ENCODE measurements at regions not wholly inside any gene's neighbourhood (a gene's known extent, or its start where the extent isn't known, plus 50 kb on each side); places are given as distances from the start of the nearest gene placed in this dataset.

DNA sequence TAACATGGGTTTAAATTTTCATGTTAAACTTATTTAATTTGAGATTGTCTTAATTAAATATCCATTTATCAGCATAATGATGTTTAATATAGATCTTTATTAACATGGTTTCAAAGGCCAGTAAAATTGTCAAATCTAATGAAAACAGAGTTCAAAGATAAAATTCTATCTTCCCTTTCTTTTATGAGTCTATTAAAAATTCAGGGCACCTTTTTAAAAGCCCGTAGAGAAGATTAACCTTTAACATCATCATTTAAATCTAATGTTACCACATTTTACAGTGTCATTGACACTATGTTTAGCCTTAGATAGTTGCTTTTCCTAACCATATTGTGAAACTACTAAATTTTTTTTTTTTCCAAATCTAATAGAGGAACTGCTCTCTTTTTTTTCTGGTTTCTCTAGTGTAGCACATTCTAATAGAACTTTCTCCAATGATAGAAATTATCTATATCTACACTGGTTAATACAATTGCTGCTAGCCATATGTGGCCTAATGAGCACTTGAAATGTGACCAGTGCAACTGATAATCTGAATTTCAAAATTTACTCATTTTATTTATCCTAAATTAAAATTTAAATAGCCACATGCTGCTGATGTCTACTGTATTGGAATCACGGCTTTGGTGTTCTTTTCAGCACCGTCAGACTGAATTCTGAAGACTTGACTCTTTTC, 410.9 kb downstream of the UTRN start:
- DNase-seq, result no peak

DNA sequence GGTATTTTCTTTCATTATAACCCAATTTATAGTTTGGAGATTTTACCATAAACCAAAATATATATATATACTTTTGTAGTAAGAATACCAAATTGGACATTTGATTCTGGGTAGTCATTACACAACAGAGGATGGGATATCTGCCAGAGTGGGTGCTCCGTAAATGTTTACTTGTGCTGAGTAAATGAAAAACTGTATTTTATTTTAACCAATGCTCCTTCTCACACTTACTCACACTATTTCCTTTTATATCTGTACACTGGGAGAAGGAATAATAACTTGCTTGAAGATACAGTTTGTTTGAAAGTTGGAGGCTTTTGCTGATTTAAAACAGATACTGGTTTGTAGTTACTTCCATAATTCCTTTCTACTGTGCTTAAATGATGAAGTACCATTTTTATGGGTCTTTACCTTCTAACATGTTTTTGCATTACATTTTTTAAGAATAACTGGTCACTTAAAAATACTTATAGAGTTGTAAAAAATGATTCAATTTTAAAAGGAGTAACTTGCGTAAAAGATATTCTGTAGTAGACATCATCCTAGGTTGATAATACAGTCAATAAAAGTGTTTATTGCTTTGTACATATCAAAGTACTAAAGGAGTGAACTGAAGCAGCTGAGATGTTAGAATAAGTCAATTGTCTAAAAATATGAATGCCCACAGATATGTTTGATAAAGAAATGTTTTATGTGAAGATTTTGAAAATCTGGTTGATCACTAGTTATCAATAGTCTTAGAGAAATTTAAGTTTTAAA, 411.7 kb downstream of the UTRN start:
- DNase-seq, result no peak

- DNase-seq, result no peak
These were observed 412.2 kb downstream of the UTRN start for GRCh38 chr6:144697369-144697760.

DNA sequence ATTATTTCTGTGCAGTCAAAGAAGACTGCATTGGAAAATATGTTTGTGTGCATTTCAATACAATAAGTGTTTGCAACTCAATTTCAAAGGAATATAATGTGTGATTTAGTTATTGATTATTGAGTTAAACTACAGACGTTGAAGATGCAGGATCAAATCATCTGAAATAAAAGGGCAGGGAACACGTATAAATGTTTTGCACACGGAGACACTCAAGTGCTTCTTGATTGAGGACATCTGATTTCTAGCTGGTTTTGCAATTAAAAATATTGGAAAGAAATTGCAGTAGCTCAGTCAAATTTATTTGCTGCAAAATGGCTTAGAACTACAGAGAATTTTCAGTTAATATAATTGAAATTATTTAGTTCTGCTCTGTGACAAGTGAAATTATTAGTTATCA, 412.7 kb downstream of the UTRN start:
- no peak for DNase-seq

DNA sequence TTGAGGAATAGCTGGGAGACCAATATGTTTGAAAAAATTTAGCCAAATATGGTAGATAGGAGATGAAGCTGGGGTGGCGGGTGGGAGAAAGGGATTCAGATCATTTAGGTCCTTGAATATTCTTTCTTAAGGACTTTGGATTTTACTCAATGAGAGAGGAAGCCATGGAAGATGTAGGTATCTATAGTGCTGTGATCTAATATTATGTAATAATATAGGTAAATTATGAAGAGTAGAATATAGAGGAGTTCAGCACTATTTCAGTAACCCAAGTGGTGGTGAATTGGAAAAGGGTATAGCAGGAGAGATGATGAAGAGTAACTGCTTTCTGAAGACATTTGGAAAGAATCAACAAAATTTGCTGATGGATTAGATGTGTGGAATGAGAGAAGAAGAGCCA, 417.6 kb downstream of the UTRN start:
- DNase-seq, result no peak

- no peak for DNase-seq
These were observed 425.1 kb downstream of the UTRN start for GRCh38 chr6:144710207-144710606.

- no peak for DNase-seq
These were observed 426.5 kb downstream of the UTRN start for GRCh38 chr6:144711661-144712060.

DNA sequence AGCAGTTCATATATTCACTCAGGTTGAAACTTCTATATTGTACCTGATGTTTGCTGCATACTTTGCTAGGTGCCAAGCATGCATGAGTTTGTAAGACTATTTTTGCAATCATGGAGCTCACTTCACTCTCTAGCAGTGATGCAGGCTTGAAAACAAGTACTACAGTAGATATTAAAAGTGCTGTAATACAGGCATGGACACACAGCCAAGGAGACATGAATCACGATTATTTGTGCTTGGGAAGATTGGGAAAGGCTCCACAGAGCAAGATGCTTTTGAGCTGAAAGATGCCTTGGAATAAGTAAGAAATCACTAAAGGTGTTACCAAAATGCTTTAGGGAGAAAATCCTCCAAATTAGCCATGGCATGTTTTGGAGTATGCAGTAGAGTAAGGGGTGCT, 427.4 kb downstream of the UTRN start:
- DNase-seq, result no peak

DNA sequence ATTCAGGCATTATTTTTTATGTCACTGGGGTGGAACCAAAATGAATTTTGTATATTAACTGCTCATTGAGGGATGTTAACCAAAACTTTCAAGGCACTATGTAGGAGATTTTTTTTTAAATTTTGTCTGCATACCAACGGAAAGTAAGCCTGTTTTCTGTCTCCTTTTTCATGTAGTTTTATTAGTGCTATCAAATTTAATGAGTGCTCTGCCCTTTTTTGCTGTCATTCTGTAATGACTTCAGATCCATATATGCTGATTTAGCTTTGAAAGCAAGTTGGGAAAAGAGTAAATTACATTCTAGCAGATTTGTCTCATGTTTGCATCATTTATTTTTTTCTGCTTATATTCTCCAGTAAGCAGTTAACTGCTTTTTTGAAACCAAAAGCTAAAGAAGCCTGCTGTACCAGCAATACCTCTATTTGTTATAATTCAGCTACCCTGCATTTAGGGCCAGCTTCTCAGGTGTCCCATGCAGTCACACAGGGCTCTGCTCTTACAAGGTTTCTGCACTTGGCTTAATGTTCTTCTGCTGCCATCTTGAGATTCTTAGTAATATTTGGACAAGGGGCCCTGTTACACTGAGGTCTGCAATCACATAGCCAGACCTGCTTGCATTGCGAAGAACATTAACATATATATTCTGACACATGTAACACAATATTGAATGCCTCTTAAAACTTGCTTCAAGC, 429.0 kb downstream of the UTRN start:
- no peak for DNase-seq

DNA sequence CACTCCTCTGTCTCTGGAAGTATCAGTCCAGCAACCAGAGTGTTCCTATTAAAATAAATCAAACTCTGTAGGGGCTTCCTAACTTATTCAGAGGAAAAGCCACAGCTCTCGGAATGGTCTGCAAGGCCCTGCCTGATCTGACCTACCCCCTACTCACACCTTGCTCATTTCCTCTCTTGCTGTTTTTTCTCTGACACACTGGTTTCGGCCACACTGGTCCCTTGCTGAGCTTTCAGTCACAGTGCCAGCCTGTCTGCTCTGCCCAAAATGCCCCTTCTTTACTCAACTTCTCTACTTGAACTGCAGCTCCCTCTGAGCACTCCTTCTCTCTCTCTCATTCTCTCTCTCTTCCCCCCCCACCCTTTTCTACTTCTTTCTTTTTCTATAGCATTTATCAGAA, 430.2 kb downstream of the UTRN start:
- no peak for DNase-seq

DNA sequence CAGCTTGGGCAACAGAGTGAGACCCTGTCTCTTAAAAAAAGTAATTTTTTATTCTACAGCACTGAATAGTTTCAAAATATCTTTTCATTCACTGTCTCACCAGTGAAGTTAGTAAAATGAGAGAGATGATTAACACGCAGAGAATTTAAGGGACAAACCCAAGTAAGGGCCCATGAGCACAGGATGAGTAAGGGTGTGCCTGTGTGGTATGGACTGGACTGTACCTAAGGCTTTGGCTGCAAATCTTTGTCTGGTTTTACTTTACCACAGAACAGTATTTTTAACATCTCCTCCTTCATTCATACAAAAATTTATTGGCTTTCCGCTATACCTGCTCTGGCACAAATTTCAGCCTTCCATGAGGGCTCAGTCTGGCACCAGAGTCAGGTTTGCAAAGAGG, 433.3 kb downstream of the UTRN start:
- DNase-seq, result no peak

- DNase-seq, result no peak
These were observed 436.1 kb downstream of the UTRN start for GRCh38 chr6:144721232-144721631.

DNA sequence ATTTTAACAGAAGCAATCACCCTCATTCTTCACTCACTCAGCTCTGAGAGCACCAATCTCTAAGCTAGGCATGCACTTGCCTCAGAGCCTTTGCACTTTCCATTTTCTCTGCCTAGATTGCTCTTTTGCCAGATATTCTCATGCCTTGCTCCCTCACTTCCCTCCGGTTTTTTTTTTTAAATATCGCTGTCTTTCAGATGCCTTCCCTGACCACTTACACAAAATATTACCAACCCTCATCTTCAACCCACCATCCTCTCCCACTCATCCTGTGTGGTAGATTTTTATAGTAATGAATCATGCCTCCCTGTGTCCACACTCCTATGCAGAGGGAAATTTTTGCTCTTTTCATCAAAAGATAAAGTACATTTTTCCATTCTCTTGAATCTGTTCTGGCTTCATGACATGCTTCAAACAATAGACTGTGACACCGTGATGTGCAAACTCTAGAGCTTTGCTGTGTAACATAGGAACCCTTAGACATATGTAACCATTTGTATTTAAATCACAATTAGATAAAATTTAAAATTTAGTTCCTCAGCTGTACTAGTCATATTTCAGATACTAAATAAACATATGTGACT, 437.1 kb downstream of the UTRN start:
- DNase-seq, result no peak

GRCh38 chr6:144722925-144723324, 437.8 kb downstream of the UTRN start:
- DNase-seq, result no peak

GRCh38 chr6:144723431-144723830, 438.3 kb downstream of the UTRN start:
- DNase-seq, result no peak

DNA sequence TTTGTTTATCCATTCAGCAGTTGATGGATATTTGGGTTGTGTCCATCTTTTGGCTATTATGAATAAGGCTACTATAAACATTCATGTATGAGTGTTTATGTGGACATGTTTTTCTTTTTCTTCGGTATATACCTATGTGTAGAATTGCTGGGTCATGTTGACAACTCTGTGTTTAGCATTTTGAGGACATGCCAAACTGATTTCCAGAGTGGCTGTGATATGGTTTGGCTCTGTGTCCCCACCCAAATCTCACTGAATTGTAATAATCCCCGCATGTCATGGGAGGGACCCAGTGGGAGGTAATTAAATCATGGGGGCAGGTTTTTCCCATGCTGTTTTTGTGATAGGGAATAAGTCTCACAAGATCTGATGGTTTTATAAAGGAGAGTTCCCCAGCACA, 439.7 kb downstream of the UTRN start:
- no peak for DNase-seq

DNA sequence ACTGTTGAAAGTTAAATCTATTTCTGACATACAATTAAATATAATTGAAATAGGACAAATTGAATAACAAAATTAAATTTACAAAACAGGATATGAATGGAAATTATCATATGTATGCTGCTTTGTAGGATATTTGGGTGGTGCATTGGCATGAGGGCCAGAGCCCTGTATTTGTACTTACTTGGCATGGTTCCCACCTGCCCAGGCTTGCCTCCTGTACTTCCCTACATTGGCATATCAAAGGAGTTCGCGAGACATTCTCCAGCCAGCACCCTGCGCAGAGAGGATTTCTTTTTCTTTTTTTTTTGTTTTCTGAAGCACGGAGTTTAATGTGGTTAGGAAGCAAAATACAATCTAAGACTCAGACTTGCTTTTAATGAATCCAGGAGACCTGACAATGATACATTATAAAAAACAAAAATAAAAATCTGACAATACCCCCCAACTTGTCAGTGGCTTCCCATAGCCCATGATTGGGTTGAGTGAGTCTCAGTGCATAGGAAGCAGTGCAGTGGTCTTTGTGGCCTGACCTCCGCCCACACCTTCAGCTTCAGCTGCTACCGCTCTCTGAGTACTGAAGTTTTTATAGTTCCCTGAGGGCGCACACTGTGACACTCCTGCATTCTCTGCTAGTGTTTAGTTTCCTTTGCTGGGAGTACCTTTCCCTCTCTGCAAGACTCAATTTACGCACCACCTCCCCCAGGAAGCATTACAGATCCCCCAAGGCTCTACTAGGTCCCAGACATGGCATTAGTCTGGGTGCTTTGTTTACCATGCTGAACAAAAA, 440.8 kb downstream of the UTRN start:
- DNase-seq, result no peak

DNA sequence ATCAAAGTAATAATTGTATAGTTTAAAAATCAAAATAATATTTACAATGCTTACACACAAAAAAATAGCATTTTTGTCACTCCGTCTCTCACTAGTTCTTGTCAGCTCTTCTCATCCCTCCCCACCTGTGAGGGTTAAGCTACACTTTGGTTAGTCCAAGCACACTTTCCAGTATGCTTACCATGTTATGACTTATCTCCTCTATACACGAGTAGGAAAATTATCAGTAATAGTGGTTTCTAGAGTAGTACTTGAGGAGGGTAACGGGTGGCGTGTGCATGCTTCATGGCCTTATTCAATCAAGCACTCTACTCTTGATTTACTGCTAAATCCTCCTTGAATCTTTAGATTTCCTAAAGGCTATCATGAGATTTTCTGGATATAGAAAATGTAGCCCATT, 443.7 kb downstream of the UTRN start:
- DNase-seq, result no peak

- no peak for DNase-seq
These were observed 444.4 kb downstream of the UTRN start for GRCh38 chr6:144729502-144729901.

- DNase-seq, result no peak
These were observed 445.0 kb downstream of the UTRN start for GRCh38 chr6:144730088-144730645.

GRCh38 chr6:144731229-144731628, 446.1 kb downstream of the UTRN start:
- DNase-seq, result no peak

- no peak for DNase-seq
These were observed 451.6 kb downstream of the UTRN start for GRCh38 chr6:144736763-144737162.

DNA sequence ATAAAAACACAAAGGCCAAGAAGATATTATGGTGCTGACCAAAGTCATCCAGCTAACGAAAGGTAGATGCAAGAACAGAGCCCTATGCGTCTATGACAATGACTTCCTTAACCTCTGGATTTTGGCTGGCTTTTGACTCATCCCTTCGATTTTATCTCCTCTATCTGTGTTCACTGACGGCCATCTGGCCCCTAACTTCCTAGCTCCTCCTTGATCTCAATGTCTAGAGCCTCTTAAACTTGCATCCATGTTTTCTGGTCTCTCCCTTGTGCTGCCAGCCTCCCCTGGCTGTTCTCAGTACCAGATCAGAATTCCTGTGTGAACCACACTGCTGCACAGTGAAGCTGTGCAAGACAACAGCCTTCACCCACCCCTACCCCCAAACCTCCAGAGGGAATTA, 452.9 kb downstream of the UTRN start:
- DNase-seq, result no peak
